ENCODE measurements at regions not wholly inside any gene's neighbourhood (a gene's known extent, or its start where the extent isn't known, plus 50 kb on each side); places are given as distances from the start of the nearest gene placed in this dataset.

DNA sequence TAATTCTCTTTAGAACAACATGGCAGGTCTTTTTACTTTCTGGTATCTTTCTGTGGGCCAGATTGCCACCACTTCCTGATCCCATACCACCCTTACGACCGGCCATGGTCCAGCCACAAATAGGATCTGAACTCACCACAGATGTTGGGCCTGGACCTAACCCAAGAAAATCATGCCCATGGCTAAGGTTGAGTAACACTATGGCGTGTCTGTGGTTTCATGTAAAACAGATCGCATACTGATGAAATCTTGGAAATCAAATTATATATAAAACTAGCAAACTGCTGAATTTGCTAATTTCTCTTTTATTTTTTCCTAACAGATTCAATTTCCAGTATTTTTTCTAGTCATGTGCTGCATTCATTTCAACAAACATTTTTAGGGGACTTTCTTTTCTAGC, 77.2 kb downstream of the CH25H start:
- TF ChIP-seq, protein P1, sequence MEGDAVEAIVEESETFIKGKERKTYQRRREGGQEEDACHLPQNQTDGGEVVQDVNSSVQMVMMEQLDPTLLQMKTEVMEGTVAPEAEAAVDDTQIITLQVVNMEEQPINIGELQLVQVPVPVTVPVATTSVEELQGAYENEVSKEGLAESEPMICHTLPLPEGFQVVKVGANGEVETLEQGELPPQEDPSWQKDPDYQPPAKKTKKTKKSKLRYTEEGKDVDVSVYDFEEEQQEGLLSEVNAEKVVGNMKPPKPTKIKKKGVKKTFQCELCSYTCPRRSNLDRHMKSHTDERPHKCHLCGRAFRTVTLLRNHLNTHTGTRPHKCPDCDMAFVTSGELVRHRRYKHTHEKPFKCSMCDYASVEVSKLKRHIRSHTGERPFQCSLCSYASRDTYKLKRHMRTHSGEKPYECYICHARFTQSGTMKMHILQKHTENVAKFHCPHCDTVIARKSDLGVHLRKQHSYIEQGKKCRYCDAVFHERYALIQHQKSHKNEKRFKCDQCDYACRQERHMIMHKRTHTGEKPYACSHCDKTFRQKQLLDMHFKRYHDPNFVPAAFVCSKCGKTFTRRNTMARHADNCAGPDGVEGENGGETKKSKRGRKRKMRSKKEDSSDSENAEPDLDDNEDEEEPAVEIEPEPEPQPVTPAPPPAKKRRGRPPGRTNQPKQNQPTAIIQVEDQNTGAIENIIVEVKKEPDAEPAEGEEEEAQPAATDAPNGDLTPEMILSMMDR (optimal IDR thresholded peaks at IDR 0.05 in 1 of 3, IDR thresholded peaks at IDR 0.05 in 1 of 3, conservative IDR thresholded peaks at IDR 0.05 in 1 of 3; ENCODE audit: extremely low read depth in 1 of 3, insufficient read depth in 2 of 3, low read length in 3 of 3): no peak
- no peak for TF ChIP-seq EZH2 (IDR thresholded peaks at IDR 0.05; ENCODE audit: low read length)
